GM19238 (cell line): ENCODE measurements at regions not wholly inside any gene's neighbourhood (a gene's known extent, or its start where the extent isn't known, plus 50 kb on each side); places are given as distances from the start of the nearest gene placed in this dataset.
"Not testable (repeated sequence)": the region's sequence is repeated elsewhere in the genome, so short reads cannot be mapped to it uniquely, and the experiment has no call there.

Experiments used
- DNase-seq: peaks from one replicate; pipeline ENCODE4 v3.0.0; 2011; ENCODE audit warnings: low spot score; ENCODE audit not compliant: insufficient read length

DNA sequence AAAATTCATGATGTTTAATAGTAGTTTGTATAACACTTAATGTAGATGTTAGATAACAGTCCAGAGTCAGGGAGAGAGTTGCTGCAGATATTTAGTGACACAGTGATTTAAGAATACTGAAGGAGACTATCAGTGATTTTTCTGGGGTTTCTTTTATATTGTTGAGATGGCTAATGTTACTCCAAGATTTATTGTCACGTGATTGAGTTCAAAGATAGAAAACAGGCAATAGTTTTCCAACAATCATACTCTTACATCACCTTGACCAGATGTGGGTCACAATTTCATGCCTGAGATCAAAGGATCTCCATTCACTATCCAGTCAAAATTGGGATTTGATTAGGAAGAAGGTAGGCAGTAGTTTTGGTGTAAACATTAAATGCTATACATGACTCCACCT is 580.0 kb upstream of the ARRDC3 start:
- DNase-seq, result no peak

DNA sequence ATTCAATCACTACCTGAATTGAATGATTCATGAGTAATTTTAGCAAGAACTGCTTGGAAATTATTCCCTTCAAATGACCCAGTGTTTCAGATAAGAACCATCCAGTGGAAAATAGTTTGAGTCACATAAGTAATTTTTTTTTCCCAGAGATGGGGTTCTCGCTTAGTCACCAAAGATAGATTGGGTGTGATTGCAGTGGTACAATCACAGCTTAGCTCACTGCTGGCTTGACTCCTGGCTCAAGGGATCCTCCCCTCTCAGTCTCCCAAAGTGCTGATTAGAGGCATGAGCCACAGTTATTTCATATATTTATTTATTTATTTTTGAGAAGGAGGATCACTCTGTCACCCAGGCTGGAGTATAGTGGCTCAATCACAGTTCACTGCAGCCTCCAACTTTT is 574.5 kb upstream of the ARRDC3 start:
- DNase-seq, result no peak

DNA sequence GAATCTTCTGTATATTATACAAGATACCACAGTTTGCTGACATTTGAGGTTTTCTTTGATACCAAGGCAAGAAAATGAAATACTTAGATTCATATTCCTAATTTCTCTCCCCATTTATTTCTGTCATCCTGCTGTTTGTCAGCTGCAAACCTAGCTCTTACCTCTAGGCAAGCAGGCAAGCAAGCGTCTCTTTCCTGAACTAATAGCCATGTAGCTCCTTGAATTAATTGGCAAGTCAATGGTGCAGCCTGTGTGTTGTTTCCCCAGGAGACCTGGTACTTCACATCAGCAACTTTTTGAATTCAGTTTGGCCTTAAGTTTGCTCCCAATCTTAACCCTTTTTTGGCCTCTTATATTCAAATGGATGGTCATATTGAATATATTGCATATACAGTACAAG is 573.6 kb upstream of the ARRDC3 start:
- no peak for DNase-seq

DNA sequence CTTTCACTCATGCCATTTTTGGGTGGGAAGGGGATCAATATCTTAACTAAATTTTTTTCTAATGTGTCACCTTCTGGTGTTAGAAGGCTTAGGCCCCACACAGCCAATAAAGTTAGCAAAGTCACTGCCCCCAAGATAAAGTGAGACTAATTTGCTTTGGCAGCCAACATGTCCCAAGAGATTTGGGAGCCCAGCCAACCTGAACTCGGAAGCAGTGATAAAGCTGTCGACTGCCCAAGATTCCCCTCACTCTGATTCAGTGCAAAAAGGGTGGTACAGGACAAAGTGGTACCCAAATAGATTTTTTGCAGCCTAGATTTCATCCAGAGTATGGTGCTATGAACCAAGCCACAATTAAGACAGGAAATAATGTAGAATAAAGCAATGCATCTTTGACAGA is 572.5 kb upstream of the ARRDC3 start:
- no peak for DNase-seq

DNA sequence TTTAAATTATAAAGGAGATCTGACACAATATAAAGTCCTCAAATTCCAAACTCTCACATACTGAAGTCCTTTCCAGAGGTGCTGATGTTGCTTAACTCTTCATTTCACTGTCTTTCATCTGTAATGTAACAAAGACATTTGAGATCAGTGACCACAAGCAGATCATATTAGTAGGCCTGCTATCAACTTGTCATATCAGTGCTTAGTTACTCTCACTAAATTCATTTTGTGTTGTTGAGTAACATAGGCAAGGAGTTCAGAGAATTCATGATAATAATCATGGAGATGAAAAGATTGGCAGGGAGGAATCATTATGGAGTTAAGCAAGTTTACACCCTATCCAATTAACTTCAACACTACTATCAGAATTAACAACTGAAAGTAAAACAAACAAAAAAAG is 571.0 kb upstream of the ARRDC3 start:
- DNase-seq, result no peak

DNA sequence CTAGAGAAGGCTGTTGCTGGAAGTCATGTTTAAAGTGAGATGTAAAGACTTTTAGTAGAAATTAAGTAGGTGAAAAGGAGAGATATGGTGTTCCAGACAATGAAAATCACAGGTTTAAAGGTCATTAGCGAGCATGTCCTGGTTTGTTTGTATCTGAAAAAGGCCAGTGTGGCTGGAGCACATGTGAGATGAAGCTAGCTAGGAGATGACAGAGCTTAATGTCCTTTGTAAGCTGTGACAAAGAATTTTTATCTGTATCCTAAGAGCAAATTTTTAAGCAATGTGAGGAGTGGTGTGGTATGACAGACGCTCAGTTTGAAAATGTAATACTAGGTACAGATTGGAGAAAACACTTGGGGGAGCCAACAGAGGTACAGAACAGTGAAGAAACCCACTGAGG is 567.2 kb upstream of the ARRDC3 start:
- no peak for DNase-seq

DNA sequence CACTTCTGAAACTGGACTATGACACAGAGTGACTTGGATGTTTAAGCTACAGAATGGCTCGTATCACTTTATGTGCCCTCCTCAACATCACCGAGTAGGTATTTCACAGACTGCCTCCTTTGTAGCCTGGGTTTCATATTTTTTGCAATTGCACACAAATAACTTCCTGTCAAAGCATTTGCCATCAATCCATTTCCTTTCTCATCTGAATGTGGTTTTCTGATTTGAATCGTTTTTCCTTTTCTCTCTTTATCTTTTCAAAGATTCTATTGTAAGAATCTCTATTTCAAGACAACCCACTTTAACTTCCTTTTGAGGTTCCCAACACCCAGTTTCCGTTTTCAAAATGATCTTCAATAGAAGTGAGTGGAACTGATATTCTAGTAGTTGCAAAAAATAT is 563.8 kb upstream of the ARRDC3 start:
- DNase-seq, result no peak

DNA sequence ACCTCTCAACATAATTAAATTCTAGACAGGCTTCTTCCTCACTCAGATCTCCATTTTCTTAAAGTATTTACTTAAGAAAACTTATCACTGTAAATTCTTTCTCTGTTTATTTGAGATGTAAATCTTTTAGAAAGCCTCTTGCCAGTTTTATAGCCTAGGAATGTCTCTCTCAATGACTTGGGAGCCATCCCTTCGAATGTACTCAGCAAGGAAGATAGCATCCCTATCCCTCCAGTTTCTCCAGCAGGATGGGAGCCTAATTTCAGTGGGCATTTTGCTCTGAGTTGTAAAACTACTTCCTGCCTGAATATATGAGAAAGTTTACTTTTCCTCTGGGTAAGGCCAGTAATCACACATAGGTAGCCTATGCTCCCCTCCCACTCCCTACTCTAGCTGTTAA is 558.5 kb upstream of the ARRDC3 start:
- no peak for DNase-seq

DNA sequence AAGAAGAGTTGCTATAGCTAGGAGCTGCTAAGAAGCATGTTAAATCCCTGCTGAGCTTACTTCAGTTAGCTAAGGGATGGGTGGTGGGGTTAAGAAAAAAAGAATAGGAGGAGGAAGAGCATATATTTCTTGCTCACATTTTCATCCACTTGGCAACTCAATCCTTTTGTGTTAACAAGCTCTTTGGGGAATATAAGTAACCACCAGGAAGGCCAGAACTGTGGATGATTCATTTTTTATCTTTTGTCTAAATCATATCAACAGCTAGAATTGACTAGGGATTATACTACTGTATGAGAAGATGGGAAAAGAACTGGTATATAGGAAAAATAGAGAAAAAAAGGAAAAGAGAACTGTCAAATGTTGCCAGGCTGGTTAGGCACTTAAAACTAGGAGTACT is 555.3 kb upstream of the ARRDC3 start:
- no peak for DNase-seq

DNA sequence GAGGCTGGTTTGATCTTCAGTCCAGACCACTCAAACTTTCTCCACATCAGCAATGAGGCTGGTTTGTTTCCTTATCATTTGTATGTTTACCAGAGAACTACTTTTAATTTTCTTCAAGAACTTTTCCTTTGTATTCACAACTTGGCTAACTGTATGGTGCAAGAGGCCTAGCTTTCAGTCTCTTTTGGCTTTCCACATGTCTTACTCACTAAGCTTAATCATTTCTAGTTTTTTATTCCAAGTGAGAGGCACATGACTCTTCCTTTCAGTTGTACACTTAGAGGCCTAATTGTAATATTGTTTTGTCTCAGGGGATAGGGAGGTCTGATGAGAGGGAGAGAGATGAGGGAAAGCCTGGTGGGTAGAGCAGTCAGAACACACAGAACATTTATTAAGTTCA is 554.0 kb upstream of the ARRDC3 start:
- no peak for DNase-seq

DNA sequence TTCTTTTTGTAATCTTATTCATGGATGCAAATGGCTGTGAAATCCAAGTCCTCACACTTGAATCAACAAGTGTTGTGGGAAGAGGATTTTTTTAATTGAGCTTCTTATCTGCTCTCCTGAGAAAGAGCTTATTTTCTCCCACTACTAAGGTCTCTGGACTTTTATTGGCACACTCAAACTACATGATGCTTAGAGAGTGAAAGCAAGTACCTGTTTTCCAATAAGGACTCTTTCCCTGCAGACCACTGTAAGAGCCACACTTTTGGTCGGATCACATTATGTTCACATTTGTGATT is 546.4 kb upstream of the ARRDC3 start:
- DNase-seq, result no peak

DNA sequence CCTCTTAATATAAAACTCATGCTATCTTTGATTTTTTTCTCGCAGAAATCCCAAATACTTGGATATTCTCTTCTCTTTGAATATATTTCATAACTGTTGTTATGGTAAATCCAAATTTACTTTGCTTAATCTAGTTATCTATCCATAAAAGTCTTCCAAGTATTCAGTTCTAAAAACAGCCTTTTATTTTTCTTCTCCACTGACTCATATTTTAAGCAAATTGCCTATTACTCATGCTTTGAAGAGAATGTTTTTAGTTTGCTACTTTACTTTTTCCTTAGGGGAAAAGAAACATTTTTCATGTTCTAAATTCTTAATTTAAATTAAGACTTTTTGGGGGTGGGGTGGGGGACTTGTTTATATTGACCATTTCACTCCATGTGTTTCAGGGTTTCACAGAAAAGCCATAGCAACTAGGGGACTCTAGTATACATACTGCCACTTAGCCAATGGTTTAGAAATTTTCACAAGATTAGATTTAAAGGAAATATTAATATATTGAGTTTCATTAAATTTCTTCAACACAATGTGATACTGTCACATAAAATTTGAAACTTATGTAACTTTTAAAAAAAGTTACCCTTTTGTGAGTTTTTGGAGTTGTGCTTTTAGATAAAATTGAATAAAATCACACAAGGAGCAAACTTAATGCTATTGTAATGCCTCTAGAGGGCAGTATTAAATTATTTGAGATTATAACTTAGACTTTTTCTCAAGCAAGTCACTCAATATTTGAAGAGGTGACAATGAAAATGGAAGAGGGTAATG is 545.8 kb upstream of the ARRDC3 start:
- DNase-seq, result no peak

DNA sequence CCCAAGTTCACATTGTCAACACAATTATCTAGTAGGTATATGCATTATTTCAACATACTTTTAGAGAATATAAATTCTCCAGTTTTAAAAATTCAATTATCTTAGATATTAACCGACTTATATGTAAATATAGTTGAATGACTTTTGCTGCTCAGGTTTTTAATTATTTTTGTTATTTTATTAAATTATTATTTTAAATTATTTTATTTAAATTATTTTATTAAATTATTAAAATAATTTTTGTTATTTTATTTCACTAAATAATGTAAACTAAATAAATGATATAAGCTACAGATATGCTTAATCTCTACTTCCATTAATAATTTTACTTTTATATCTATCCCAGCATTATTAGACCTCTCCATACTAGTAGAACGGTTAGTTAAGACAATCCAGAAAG is 544.3 kb upstream of the ARRDC3 start:
- DNase-seq, result no peak

DNA sequence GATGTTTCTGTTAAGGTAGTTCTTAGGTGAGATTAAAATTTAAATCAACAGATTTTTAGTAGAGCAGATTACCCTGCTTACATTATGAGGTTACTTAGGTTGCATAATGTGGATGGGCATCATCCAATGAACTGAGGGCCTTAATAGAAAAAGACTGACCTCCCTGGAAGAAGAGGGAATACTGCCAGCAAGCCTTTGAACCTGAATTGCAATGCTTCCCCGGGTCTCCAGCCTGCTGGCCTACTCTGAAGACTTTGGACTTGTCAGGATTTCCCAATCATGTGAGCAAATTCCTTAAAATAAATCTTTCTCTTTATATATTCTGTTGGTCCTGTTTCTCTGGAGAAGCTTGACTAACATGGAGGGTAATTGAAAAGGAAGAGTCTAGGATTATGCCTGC is 542.1 kb upstream of the ARRDC3 start:
- no peak for DNase-seq

DNA sequence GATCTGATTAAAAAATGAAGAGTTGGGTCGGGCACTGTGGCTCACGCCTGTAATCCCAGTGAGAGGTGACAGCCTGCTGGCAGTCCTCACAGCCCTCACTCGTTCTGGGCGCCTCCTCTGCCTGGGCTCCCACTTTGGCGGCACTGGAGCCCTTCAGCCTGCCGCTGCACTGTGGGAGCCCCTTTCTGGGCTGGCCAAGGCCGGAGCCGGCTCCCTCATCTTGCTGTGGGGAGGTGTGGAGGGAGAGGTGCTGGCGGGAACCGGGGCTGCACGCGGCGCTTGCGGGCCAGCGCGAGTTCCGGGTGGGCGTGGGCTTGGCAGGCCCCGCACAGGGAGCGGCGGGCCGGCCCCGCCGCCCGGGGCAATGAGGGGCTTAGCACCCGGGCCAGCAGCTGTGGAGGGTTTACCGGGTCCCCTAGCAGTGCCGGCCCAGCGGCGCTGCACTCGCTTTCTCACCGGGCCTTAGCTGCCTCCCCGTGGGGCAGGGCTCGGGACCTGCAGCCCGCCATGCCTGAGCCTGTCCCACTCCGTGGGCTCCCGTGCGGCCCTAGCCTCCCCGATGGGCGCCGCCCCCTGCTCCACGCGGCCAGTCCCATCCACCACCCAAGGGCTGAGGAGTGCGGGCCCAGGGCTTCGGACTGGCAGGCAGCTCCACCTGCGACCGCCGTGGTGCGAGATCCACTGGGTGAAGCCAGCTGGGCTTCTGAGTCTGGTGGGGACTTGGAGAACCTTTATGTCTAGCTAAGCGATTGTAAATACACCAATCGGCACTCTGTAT is 534.1 kb upstream of the ARRDC3 start:
- DNase-seq, result not testable (repeated sequence)

DNA sequence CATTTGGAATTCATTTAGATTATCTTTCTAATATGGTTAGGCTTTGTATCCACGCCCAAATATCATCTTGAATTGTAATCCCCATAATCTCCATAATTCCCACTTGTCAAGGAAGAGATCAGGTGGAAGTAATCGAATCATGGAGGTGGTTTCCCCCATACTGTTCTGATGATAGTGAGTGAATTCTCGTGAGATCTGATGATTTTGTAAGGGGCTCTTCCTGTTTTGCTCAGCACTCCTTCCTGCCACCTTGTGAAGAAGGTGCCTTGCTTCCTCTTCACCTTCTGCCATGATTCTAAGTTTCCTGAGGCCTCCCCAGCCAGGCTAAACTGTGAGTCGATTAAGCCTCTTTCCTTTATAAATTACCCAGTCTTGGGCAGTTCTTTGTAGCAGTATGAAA is 527.5 kb upstream of the ARRDC3 start:
- no peak for DNase-seq

DNA sequence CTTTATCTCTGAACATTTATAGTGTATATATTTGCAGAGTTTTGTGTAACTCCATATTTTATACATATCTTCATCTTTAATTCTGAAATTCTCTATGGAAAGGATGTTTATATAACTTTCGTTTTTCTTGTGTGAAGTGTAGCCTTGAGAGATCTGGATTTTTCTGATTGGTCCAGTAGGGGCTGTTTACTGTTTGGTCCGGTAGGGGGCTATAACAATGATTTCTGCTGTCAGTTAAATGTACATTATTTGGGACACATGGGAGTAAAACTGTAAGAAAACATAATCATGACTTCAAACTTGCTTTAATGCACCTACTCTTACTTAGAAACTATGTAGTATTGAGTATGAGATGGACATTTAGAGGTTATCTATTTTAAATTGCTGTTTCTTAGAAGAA is 527.1 kb upstream of the ARRDC3 start:
- no peak for DNase-seq

DNA sequence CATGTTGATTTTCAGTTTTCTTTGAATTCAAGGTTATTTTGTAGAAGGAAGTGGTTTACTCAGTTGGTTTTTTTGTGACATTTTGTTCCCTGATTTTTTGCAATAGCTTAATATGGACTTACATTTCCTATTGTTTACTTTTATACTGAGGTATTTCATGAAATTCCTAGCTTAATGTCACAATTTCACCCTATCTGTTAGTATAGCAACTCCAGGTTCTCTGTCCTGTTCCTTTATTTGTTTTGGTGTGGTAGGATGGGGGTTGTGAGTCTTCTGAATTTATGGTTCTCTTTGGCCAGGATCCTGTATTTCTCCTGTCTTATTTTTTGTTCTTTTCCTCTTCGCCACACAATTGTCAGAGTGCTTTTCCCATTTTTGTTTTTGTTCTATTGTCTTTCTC is 523.4 kb upstream of the ARRDC3 start:
- no peak for DNase-seq

DNA sequence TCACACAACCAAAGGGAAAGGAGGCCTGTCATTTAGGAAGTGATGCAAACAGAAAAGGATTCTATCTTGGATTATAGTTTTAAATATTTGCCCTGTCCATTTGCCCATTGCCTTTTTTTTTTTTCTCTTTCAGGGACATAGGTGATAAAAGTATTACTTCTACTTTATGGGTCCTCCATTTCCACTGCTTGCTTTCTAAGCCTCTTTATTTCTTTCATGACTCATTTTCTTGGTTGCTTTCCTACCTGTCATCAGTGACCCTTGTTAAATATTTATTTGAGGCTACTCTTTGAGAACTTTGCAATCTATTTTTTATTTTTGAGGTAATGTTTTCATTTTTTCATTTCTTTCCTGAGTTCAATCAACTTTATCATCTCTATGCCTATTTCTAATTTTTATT is 522.9 kb upstream of the ARRDC3 start:
- no peak for DNase-seq

DNA sequence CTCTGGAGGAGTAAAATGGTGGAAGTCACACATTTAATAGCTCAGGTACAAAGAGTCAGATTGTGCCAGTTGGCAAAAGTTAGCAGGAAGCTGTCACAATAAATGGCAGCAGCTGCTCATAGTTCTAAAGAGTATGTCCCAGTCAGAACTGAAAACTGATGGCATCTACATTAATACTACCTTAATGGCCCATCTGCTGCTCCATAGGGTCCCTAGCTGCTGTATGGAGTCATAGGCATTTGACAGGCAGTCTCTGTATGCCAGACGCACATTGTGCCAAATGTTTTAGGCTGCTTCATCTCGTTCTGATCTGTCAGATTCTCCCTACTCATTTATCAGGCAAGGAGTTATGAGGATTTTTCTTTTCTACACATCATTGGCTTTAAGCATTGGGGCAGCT is 515.8 kb upstream of the ARRDC3 start:
- no peak for DNase-seq

DNA sequence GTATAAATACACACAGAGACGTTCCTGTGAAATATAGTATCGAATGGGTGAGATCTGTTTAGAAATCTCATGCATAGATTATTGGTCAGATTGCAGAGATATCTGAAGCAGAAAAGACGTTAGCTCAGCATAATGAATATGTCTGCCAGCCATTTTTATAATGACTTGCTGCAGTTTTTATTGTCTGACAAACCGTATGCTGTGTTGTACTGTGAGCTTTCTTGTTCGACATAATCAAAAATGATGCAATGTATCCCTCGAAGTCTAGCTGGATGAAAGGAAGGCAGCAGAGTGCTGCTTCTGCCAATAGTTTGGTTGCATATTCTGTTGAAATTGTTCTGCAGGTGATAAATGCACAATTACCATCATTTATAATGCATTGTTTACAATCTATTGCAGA is 514.9 kb upstream of the ARRDC3 start:
- no peak for DNase-seq

DNA sequence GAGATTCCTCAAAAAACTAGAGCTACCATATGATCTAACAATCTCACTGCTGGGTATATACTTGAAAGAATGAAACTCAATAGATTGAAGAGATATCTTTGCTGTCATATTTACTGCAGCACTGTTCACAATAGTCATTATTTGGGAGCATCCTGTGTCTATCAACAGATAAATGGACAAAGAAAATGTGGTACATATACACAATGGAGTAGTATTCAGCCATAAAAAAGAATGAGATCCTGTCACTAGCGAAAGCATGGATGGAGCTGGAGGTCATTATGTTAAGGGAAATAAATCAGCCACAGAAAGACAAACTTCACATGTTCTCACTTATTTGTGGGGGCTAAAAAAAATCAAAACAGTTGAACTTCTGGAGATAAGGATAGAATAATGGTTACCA is 505.7 kb upstream of the ARRDC3 start:
- no peak for DNase-seq
